NOMO-1 treated with dmso at 0.1 percent for 144 hours (cell line): ENCODE measurements at regions not wholly inside any gene's neighbourhood (a gene's known extent, or its start where the extent isn't known, plus 50 kb on each side); places are given as distances from the start of the nearest gene placed in this dataset.

Experiments
- DNase-seq: peaks from one replicate; lab custom pipeline; 2025; ENCODE audit not compliant: unreplicated experiment; lab: John Stamatoyannopoulos, UW

DNA sequence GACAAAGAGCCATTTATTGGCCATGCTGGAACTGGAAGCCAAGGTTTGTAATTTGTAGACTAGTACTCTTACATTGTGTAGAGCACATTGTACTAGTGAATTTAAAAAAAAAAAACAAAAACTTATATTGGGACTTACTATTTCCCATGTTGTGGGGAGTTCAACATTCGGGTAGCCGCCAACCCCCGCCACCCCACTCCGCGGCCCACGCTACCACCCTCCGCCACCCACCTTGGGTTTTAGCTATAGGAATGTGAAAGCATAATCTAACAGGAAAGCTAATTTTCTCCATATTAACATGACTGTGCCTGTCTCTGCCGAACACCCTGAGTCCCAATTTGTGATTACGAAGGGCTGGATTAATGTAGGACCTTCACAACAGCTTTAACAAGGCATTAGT, 275.8 kb downstream of the FIGN start:
- DNase-seq = no peak

DNA sequence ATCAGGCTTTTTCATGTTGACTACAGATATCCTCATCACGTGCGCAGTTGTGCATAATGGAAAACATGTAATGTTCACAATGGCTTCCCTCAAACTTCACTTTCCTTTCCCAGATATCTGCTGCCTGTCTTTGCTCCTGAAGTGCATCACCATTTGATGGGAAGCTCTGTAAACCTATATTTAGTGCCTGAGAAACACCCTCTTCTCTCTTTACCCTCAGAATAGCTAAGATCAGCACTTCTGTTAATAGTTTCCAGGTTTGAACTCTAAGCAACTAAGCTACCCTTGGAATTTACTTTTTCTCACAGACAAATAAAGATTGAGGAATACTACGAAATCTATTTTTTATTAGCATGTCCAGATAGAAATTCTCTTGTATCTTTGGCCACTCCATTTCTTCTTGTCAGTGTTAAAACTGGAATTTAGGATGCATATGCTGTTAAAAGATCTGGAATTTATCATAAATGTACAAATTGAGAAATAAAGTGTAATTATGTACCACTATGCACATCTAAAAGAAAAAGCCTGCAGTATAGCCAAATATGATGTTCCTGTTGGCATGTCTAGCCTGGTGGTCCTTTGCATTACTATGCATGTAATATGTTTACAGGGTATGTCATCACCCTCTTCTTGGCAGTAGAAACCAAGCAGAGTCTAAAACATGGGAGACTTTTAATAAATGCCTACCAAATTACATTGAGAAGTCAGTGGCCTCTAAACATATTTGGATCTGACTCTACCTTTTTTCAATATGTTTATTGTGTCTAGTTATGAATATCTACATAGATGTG, 278.7 kb downstream of the FIGN start:
- no peak for DNase-seq

DNA sequence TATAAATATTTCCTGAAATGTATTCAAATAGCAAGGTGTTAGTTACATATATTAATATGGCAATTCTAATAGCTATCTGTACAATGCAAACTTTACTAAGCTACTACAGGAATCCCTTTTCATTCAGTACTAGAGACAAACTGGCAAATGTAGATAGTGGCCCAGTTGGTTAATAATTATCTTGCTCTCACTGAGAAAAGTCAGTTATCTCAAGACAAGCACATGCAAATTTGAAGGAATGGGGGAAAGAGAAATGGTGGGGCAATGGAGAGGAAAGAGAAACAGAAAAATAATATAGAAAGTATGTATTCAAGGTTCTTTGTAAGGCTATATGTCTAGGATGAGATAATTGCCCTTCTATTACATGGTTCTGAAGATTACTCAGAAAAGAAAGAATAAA, 280.0 kb downstream of the FIGN start:
- DNase-seq = no peak

DNA sequence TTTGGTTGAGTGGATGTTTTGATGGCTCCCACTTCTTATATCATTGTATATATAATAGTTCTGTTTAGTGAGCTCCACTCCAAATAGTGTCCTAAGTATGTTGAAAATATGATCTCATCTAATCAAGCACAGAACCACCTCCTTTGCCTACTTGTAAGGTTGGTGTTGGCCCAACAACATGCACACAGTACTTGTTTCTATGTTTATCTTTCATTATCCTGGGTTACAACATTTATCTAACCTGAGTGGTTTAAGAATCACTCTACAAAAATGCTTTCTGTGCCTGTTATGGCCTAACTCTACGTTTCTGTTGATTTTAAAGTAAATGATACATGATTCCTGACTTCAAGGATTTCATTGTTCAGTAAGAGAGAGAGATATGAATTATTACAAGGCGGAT, 281.9 kb downstream of the FIGN start:
- DNase-seq = no peak

DNA sequence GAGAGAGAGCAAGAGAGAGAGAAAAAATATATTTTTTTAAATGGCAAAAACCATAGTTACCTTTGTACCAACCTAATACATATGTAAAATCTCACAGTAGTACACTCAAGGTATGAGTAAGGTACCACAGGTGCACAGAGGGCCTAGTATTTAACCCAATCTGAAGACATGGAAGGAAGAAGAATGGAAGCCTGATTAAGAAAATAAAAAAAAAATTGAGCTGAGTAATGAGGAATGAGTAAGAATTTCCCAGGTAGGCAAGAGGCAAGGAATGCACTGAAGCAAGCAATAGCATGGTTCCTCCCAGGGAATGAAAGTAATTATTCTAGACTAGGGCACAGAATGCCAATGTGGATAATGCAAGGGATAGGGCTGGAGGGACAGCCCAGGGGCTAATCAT, 294.2 kb downstream of the FIGN start:
- no peak for DNase-seq

DNA sequence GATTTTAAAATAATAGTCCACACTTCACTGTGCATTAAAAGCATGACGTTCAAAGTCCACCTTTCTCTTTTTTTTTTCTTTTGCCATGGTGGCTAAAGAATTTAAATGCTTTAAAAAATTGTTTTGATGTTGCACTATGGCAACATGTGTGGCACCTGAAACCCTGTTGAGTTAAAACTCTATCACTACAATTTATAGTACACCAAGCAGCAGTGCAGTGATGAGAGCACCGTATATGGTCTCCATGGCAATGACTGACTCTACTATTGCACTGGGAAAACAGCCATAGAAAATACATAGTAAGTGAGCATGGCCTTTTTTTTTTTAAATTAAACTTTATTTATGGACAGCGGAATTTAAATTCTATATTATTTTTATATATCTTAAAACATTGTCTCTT, 298.8 kb downstream of the FIGN start:
- DNase-seq = no peak

DNA sequence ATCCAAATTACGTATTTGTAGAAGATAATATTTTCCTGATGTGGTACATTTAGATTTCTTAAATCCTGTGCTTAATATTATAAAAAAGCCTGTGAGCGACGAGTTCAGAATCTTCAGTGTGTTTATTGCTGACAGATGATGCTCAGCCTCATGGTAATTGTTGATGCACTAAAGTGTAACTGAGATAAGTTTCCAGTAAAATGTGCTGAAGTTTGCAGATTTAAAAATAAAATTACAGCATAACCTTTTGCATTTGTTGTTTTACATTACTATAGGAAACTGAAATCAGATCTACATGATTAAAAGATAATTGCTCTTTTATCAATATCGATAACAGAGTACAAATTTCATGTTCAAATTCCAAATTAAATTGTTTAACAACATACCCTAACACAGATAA, 307.6 kb downstream of the FIGN start:
- DNase-seq = no peak

DNA sequence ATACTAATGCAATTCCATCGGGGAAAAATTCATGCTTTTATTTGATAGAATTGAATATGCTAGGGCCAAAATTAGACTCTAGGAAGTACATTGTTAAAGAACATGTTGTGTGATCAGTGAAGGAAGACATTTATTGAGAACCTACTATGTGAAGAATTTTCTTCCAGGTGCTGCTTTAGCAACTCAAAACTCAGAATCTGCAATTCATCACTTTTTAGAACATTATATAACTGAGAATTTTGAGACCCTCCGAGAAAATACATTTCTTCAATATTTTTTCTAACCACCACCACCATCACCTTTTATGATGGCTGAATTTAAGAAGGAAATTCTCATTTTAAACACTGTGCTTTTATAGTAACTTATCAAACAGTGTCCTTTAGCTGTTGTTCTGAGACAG, 315.2 kb downstream of the FIGN start:
- DNase-seq = no peak

DNA sequence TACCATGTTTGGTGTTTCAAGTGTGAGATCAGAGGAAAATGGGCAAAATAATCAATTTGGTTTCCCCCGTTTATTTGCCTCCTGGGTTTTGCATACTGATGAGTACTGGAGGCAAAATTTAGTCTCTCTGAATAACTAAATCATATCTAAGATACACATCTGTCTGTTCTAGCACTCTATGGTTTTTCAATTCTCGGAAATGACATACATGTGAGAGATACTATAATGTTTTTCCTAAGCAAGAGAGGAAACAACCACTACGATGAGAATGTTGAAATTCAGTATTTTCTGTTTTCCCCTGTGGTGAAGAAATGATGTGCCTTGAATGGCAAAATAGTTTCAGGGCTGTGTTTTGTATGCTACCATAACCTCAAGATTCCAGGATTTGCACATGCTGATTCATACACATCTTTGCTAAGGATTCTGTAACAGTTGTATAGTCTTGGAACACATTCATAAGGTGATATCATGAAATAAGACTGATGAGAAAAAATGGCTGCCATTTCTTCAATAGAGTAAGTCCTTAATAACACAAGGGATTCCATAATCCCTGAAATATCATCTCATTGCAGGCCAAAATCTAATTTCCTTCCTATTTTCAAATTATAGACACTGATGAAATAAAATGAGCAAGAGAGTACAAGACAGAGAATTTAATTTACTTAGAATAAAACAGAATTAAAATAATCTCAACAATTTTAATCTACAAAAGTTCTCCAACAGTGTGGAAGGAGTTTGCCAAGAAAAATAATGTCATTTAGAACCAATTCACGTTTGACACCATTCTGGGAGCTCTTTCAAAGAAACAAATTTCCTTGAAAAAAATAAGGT, 316.6 kb downstream of the FIGN start:
- DNase-seq = no peak

DNA sequence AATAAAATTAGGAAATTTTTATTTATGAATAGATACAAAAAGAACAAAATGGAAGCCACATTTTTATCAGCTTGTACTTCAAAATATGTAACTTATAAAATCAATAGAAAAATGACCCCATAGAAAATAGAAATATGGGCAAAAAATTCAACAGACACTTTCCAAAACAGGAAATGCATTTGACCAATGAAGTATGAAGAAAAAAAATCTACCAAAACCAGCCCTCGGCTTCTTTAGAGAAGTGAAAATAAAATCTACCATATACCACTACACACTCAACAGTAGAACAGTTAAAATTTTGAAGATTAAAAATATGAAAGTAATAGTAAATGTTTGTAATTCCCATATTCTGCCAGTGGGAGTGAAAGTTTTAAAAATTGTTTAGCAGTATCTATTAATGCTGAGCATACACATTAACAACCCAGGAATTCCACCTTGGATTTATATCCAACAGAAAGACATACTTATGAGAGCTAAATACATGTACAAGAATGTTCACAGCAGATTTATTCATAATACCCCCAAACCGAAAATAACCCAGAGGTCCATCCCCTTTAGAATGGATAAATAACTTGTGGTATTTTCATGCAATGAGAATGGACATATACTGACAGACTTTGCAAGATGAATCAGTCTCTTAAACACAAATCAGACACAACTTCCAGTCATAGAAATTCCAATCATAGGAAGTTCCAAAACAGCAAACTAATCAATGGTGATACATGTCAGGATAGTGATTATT, 318.0 kb downstream of the FIGN start:
- no peak for DNase-seq

DNA sequence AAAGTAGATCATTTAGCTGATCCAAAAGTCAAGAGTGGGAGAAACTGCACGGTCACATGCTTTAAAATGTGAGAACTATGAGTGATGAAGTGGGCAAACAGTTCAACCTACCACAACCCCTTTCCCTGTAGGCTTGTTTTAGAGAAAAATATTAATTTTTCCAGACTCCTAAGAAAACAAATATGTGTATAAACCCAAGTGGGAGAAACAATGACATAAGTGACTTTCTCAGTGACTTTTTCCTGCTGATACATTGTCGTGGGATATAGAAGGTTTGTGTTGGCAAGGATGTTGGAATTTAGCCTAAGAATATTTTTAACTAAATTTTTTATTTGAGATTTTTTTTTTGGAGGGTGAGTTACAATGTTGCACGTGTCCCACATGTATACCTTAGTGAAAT, 321.7 kb downstream of the FIGN start:
- DNase-seq = no peak

DNA sequence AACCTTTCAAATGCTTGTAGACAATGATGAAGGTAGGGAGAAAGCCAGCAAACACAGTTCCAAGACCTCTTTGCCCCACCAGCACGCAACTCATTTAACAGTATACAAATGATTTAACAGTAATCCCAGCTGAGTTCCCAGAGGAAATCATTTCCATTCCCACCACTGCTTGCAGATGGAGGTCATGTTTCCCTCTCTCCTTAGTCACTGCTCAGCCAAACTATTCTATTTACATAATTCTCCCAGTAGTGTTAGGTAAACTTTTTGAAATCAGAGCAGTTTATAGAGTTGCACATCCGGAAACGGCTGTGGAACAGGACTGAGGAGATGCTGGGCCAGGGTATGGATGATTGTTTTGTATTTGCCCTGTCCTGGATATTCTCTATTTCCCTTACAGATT, 328.5 kb downstream of the FIGN start:
- DNase-seq = no peak

DNA sequence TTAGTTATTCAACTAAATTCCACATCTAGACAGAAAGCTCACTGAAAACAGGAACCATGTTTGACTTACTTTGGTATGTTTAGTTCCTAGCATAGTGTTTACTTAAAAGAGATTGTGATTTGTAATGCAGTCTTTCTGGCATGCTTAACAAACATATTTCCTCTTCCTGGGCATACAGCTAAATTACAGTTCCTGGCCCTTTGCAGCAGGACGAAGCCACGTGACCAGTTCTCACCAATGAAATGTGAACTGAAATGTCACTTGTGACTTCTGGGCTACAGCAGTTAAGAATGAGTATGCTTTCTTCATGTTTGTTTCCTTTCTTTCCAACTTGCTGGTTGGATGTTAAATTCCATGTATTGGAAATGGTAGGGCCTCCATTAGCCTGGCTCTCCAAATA, 330.5 kb downstream of the FIGN start:
- DNase-seq = no peak

DNA sequence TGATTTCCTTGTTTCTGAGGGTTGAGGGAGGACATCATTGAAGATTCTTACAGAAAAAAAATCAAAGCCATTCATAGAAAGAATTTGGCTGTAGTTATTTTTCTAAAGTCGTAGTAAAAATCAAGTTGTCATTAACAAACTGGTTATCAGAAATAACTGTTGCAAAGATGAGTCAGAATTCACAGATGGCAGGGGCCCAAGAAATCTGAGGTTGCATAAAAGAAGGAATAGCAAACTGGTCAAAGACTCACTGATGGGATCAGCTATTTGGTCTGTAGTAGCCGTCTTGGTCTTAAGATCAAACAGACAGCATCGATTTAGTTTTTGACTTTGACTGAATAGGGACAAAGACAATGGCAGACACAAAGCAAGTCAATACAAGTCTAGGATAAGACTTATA, 334.3 kb downstream of the FIGN start:
- DNase-seq = no peak

DNA sequence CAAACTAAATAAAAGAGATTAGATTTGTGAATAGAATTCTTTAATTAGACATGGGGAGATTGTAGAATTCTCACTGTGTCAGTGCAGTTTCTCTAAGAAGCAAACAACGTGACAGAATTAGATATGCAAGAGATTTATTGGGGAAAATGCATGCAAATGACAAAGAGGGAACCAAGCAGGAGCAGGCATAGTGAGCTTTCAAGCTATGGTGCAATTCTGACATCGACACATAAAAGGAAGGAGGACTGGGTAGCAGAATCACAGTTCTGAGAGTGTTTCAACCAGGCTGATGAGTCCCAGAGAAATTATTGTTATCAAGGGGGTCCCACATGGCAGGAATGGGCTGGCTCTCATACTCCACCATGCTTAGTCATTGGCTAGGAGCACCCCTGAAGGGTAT, 338.4 kb downstream of the FIGN start:
- no peak for DNase-seq

DNA sequence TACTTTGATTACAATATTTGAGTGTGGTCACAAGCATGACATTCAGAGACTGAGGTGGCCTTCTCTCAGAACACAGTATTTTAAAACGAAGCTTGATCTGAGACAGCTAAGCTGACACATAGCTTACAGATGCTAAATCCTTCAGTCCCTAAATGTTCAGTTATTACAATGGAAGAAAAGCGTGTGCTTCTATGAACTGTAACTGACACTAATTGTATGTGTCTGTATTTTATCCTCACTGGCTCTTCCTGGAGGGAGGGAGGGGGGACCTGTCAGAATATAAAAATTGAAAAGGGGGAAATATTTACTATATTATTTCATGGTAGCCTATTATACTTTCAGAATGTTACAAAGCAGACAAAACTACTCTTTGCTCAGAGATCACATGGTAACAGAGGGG, 340.2 kb downstream of the FIGN start:
- DNase-seq = no peak

DNA sequence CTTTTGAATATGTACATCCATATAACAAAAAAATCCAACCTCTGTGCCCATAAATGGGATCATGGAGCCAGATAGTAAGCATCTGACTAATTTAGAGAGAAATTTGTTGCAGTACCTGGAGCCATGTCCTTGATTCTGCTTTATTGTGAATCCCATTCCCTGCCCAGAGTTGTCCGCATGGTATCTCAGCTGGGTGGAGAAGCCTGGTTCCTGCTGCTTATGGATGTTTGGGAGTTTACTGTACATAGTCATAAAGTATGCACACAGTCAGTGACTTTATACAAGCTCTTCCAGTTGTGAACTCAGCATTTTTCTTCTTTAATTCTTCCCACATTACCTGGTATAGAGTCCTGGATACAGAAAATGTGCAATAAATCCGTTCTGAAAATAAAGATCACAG, 346.0 kb downstream of the FIGN start:
- no peak for DNase-seq

DNA sequence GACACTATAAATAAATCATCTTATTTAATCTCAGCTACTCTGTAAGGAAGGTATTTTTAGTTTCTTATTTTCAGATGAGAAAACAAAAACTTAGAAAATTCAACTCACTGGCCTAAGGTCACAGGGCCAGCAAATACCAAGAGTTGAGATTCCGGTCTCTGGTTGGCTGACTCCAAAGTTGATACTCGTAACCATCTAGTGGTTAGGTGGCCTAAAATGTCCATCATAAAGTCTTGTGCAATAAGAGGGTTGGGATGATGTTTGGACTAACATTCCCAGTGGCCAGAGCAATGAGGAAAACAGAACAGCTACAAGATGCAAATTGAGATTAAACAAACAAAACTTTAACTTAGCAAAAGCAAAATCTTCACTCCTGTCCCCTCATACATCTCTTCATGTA, 360.3 kb downstream of the FIGN start:
- DNase-seq = no peak

DNA sequence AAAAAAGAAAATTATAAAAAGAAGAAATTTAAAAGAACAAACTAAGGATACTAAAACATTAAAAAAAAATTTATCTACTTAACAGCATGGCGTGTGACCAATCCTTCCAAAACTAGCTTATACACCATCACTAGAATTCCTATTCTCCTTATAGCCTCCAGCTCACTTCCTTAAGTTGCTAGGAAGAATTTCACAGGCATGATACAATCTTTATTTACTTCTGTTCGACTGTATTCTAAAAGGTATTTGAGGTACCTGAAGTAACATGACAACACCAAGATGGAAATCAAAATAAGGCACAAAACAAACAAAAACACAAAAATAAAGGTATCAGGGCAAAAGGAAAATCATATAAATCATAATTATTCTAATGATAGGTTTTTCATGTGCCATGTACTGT, 360.7 kb downstream of the FIGN start:
- DNase-seq = no peak

DNA sequence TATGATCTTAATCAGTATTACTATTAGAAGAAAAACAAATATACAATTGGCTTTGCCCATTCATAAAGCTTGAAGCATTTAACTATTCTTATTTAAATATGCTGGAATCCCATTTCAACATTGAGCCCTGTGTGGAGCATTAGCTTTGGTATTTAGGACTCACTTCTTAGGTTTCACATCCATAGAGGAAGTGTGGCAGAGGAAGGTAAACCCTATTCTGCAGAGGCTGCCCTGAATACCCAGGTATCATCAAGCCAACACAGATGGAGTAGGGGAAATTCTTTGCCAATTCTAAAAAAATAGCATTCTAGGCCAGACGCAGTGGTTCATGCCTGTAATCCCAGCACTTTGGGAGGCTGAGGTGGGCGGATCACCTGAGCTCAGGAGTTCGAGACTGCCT, 361.5 kb downstream of the FIGN start:
- DNase-seq = no peak

DNA sequence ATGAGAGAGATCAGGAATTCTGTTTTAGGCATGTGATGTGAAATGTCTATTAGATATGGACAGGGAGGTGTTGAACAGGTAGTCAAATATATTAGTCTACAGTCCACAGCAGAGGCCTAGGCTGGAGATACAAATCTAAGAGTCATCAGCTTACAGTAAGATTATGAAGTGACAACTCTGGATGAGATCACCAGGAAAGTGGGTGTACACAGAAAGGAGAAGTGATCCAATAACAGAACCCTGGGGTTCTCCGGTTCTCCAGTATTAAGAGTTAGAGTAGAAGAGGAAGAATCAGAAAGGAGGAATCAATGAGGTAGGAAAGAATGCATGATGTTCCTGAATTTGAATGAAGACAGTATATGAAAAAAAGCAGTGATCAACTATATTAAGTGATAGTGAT, 362.3 kb downstream of the FIGN start:
- DNase-seq = no peak
